Neural cell (in vitro differentiated cells): ENCODE measurements at regions not wholly inside any gene's neighbourhood (a gene's known extent, or its start where the extent isn't known, plus 50 kb on each side); places are given as distances from the start of the nearest gene placed in this dataset.

ENCODE experiments used
- CTCF ChIP-seq: fragments of 450-650 bp; IDR thresholded peaks from 2 replicates; pipeline ENCODE4 v1.5.1; 2014; ENCODE audit warnings: antibody characterized with exemption, mild to moderate bottlenecking, moderate library complexity; ENCODE audit not compliant: poor library complexity, severe bottlenecking
- EZH2 ChIP-seq: fragments of 200-600, 300-800 bp; shearing (Covaris generic), sonication (generic); IDR thresholded peaks from 2 replicates; pipeline ENCODE4 v1.6.1; 2014; ENCODE audit warnings: antibody characterized with exemption, low read length, borderline replicate concordance, mild to moderate bottlenecking; ENCODE audit not compliant: insufficient read depth, poor library complexity, severe bottlenecking
- POLR2AphosphoS5 ChIP-seq: IDR thresholded peaks from 2 replicates; pipeline ENCODE4 v1.6.1; 2012
- TAF1 ChIP-seq: IDR thresholded peaks from 2 replicates; pipeline ENCODE4 v1.6.1; 2012; ENCODE audit warnings: low read depth

DNA sequence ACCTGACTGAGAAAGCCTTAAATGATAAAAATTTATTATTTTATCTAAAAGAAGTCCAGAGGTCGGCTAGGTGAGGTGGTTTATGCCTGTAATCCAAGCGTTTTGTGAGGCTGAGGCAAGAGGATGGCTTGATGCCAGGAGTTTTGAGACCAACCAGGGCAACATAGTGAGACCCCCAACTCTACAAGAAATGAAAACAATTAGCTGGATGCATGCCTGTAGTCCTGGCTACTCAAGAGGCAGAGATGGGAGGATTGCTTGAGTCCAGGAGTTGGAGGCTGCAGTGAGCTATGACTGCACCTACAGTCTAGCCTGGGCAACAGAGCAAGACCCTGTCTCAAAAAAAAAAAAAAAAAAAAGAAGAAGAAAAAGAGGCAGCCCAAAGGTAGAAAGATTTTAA lies 179.9 kb upstream of the KIF2A start:
- TF ChIP-seq TAF1 = no peak
- TF ChIP-seq CTCF = no peak
- TF ChIP-seq EZH2 = no peak
- no peak for TF ChIP-seq POLR2AphosphoS5
